RWPE2 (cell line): ENCODE measurements at regions not wholly inside any gene's neighbourhood (a gene's known extent, or its start where the extent isn't known, plus 50 kb on each side); places are given as distances from the start of the nearest gene placed in this dataset.

Experiments
- ATAC-seq: fragments of 200-7000 bp; cut with Tn5 transposase; 3 replicates; pipeline ENCODE4 v1.9.1; 2021; ENCODE audit warnings: low read depth
- DNase-seq: peaks from one replicate; pipeline ENCODE4 v3.0.0-alpha.2; 2020; ENCODE audit warnings: low spot score
- H3K27ac ChIP-seq: fragments of 450-650 bp; 2 replicates; pipeline ENCODE4 v1.5.1; 2017; ENCODE audit warnings: mild to moderate bottlenecking; ENCODE audit not compliant: poor library complexity, severe bottlenecking
- H3K27me3 ChIP-seq: fragments of 250-450 bp; sonication (Bioruptor Pico); 2 replicates; pipeline ENCODE4 v1.5.1; 2021; ENCODE audit warnings: mild to moderate bottlenecking, moderate library complexity; ENCODE audit not compliant: insufficient read depth, poor library complexity, severe bottlenecking
- H3K36me3 ChIP-seq: fragments of 250-450 bp; sonication (Bioruptor Pico); 2 replicates; pipeline ENCODE4 v1.5.1; 2020; ENCODE audit warnings: low read depth, mild to moderate bottlenecking, moderate library complexity
- H3K4me1 ChIP-seq: fragments of 250-450 bp; sonication (Bioruptor Pico); 2 replicates; pipeline ENCODE4 v1.5.1; 2021; ENCODE audit warnings: mild to moderate bottlenecking, moderate library complexity; ENCODE audit not compliant: insufficient read depth, poor library complexity, severe bottlenecking
- H3K4me3 ChIP-seq: fragments of 250-450 bp; sonication (Bioruptor Pico); 2 replicates; pipeline ENCODE4 v1.5.1; 2021; ENCODE audit warnings: mild to moderate bottlenecking, moderate library complexity; ENCODE audit not compliant: severe bottlenecking
- H3K9me3 ChIP-seq: fragments of 250-450 bp; sonication (Bioruptor Pico); 2 replicates; pipeline ENCODE4 v1.5.1; 2021; ENCODE audit warnings: mild to moderate bottlenecking, moderate library complexity; ENCODE audit not compliant: severe bottlenecking
- CTCF ChIP-seq: fragments of 450-650 bp; IDR thresholded peaks from one replicate; pipeline ENCODE4 v1.5.1; 2017; ENCODE audit warnings: mild to moderate bottlenecking, moderate library complexity; ENCODE audit not compliant: poor library complexity, severe bottlenecking

GRCh38 chr1:30360753-30361152 lies 362.6 kb downstream of the MATN1 start:
- Histone ChIP-seq H3K36me3 (no peaks in the 10 kb centered on the region), H3K4me3 (no peak overlapping the region), H3K4me1 (no peaks in the 10 kb centered on the region), H3K27ac (no peak overlapping the region), H3K27me3 (no peaks in the 10 kb centered on the region), H3K9me3 (no peaks in the 10 kb centered on the region)
- ATAC-seq (no peak), DNase-seq (no peak)
- TF ChIP-seq CTCF: no peak

- H3K36me3 ChIP-seq: no peaks in the 10 kb centered on the region
- H3K9me3 ChIP-seq: no peaks in the 10 kb centered on the region
- no peaks in the 10 kb centered on the region for H3K27me3 ChIP-seq
- ATAC-seq: no peak
- no peaks in the 10 kb centered on the region for H3K4me1 ChIP-seq
- no peak for TF ChIP-seq CTCF
- no peak overlapping the region for H3K27ac ChIP-seq
- H3K4me3 ChIP-seq: no peak overlapping the region
- no peak for DNase-seq
These were observed 363.1 kb downstream of the MATN1 start for GRCh38 chr1:30360281-30360680.

GRCh38 chr1:30359539-30360220 lies 363.7 kb downstream of the MATN1 start:
- no peak for TF ChIP-seq CTCF
- no peak overlapping the region for H3K4me3 ChIP-seq
- no peaks in the 10 kb centered on the region for H3K27me3 ChIP-seq
- no peaks in the 10 kb centered on the region for H3K4me1 ChIP-seq
- DNase-seq (no peak), ATAC-seq (no peak)
- no peaks in the 10 kb centered on the region for H3K36me3 ChIP-seq
- H3K27ac ChIP-seq: no peak overlapping the region
- no peaks in the 10 kb centered on the region for H3K9me3 ChIP-seq

- Histone ChIP-seq H3K27me3 (no peaks in the 10 kb centered on the region), H3K4me3 (no peak overlapping the region), H3K27ac (no peak overlapping the region), H3K36me3 (no peaks in the 10 kb centered on the region), H3K9me3 (no peaks in the 10 kb centered on the region), H3K4me1 (no peaks in the 10 kb centered on the region)
- no peak for DNase-seq
- no peak for TF ChIP-seq CTCF
- no peak for ATAC-seq
These were observed 364.9 kb downstream of the MATN1 start for GRCh38 chr1:30358500-30358899.

- ATAC-seq (no peak), DNase-seq (no peak)
- H3K27me3 ChIP-seq: no peaks in the 10 kb centered on the region
- H3K9me3 ChIP-seq: no peaks in the 10 kb centered on the region
- no peaks in the 10 kb centered on the region for H3K4me1 ChIP-seq
- no peak for TF ChIP-seq CTCF
- no peaks in the 10 kb centered on the region for H3K36me3 ChIP-seq
- H3K27ac ChIP-seq: no peak overlapping the region
- no peak overlapping the region for H3K4me3 ChIP-seq
These were observed 366.5 kb downstream of the MATN1 start for GRCh38 chr1:30356839-30357238.
